Kidney epithelial cell (primary cell): ENCODE measurements at regions not wholly inside any gene's neighbourhood (a gene's known extent, or its start where the extent isn't known, plus 50 kb on each side); places are given as distances from the start of the nearest gene placed in this dataset.

ENCODE experiments used
- DNase-seq: peaks from one replicate; pipeline ENCODE4 v3.0.0-alpha.2; 2010; ENCODE audit warnings: low read depth
- H3K27me3 ChIP-seq: 2 replicates; pipeline ENCODE4 v1.6.0; 2011; ENCODE audit warnings: low read length; ENCODE audit not compliant: control insufficient read depth, insufficient read depth
- H3K36me3 ChIP-seq: 2 replicates; pipeline ENCODE4 v1.5.1; 2011; ENCODE audit warnings: low read length; ENCODE audit not compliant: control insufficient read depth, insufficient read depth
- H3K4me3 ChIP-seq: 2 replicates; pipeline ENCODE4 v1.5.1; 2011; ENCODE audit warnings: low read depth, mild to moderate bottlenecking, control low read depth, low read length
- CTCF ChIP-seq: IDR thresholded peaks from 2 replicates; pipeline ENCODE4 v1.5.1; 2011; ENCODE audit warnings: mild to moderate bottlenecking, moderate library complexity, low read length, control low read depth, inconsistent platforms; ENCODE audit not compliant: insufficient read depth, poor library complexity, severe bottlenecking

- Histone ChIP-seq H3K36me3 (no peaks in the 10 kb centered on the region), H3K27me3 (no peaks in the 10 kb centered on the region), H3K4me3 (no peak overlapping the region)
- no peak for DNase-seq
- TF ChIP-seq CTCF, result no peak
Measured at GRCh38 chr16:54389836-54390494, 103.4 kb upstream of the IRX3 start.

GRCh38 chr16:54385141-54385540, 98.6 kb upstream of the IRX3 start:
- TF ChIP-seq CTCF, result no peak
- H3K36me3 ChIP-seq, result no peaks in the 10 kb centered on the region
- H3K27me3 ChIP-seq, result no peaks in the 10 kb centered on the region
- DNase-seq, result no peak
- no peak overlapping the region for H3K4me3 ChIP-seq

GRCh38 chr16:54381601-54382313, 95.2 kb upstream of the IRX3 start:
- no peak for DNase-seq
- H3K36me3 ChIP-seq, result no peaks in the 10 kb centered on the region
- no peaks in the 10 kb centered on the region for H3K27me3 ChIP-seq

GRCh38 chr16:54375071-54375470, 88.5 kb upstream of the IRX3 start:
- TF ChIP-seq CTCF, result no peak
- H3K36me3 ChIP-seq, result no peaks in the 10 kb centered on the region
- DNase-seq, result no peak

More at GRCh38 chr16:54381601-54382313, 95.2 kb upstream of the IRX3 start:
- TF ChIP-seq CTCF, result no peak
- no peak overlapping the region for H3K4me3 ChIP-seq

GRCh38 chr16:54373534-54374520, 87.2 kb upstream of the IRX3 start:
- TF ChIP-seq CTCF, result no peak
- DNase-seq, result peak; percentile 56
- Histone ChIP-seq H3K27me3 (no peaks in the 10 kb centered on the region), H3K36me3 (no peaks in the 10 kb centered on the region), H3K4me3 (no peak overlapping the region)

More at GRCh38 chr16:54375071-54375470, 88.5 kb upstream of the IRX3 start:
- Histone ChIP-seq H3K4me3 (no peak overlapping the region), H3K27me3 (no peaks in the 10 kb centered on the region)
